ENCODE measurements at regions not wholly inside any gene's neighbourhood (a gene's known extent, or its start where the extent isn't known, plus 50 kb on each side); places are given as distances from the start of the nearest gene placed in this dataset.

DNA sequence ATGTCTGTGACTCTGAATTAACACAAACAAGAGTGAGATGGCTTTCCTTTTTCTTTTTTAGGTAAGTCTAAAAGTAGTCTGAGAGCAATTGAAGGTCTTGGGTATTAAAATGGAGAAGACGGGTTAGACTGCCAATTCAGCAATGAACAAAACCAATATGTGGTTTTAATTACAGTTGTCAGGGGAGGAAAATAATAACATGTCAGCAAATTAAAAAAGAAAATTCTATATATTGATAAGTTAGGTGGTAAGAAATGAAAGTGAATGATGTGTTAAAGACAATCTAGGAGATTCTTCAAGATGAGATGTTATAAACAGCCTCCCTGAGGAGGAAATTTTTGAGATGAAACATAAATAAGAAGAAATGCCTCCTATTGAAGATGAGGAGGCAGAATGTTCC, 150.6 kb upstream of the HSF2 start:
- no peaks in the 10 kb centered on the region for H3K9me3 ChIP-seq (ENCODE audit: insufficient read depth, low read depth, low read length)
- no peak overlapping the region for H3K4me2 ChIP-seq (ENCODE audit: low read depth, low read length, poor library complexity, severe bottlenecking)
- H3K4me3 ChIP-seq (ENCODE audit: low read length, poor library complexity, severe bottlenecking): no peak overlapping the region
- H4K20me1 ChIP-seq (ENCODE audit: insufficient read depth, low read length, poor library complexity, severe bottlenecking): no peaks in the 10 kb centered on the region
- H2AFZ ChIP-seq (ENCODE audit: low read length): no peak overlapping the region
- H3K9ac ChIP-seq (ENCODE audit: low read depth, low read length, poor library complexity, severe bottlenecking): no peak overlapping the region
- no peaks in the 10 kb centered on the region for H3F3A ChIP-seq (ENCODE audit: low read depth)
- H3K79me2 ChIP-seq (ENCODE audit: insufficient read depth, low read length): no peaks in the 10 kb centered on the region
- no peaks in the 10 kb centered on the region for H3K36me3 ChIP-seq (ENCODE audit: insufficient read depth, low read length)
- TF ChIP-seq, protein P1, sequence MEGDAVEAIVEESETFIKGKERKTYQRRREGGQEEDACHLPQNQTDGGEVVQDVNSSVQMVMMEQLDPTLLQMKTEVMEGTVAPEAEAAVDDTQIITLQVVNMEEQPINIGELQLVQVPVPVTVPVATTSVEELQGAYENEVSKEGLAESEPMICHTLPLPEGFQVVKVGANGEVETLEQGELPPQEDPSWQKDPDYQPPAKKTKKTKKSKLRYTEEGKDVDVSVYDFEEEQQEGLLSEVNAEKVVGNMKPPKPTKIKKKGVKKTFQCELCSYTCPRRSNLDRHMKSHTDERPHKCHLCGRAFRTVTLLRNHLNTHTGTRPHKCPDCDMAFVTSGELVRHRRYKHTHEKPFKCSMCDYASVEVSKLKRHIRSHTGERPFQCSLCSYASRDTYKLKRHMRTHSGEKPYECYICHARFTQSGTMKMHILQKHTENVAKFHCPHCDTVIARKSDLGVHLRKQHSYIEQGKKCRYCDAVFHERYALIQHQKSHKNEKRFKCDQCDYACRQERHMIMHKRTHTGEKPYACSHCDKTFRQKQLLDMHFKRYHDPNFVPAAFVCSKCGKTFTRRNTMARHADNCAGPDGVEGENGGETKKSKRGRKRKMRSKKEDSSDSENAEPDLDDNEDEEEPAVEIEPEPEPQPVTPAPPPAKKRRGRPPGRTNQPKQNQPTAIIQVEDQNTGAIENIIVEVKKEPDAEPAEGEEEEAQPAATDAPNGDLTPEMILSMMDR (conservative IDR thresholded peaks at IDR 0.05; ENCODE audit: low read length): no peak
- TF ChIP-seq EZH2phosphoT487 (IDR thresholded peaks at IDR 0.05; ENCODE audit: borderline replicate concordance): no peak
- H3K9me2 ChIP-seq (replicated peaks; ENCODE audit: low read depth, low read length): no peaks in the 10 kb centered on the region
- no peaks in the 10 kb centered on the region for H3K4me1 ChIP-seq (ENCODE audit: insufficient read depth, low read length, poor library complexity, severe bottlenecking)
- H3K27me3 ChIP-seq (ENCODE audit: insufficient read depth, low read length, poor library complexity, severe bottlenecking): no peaks in the 10 kb centered on the region

DNA sequence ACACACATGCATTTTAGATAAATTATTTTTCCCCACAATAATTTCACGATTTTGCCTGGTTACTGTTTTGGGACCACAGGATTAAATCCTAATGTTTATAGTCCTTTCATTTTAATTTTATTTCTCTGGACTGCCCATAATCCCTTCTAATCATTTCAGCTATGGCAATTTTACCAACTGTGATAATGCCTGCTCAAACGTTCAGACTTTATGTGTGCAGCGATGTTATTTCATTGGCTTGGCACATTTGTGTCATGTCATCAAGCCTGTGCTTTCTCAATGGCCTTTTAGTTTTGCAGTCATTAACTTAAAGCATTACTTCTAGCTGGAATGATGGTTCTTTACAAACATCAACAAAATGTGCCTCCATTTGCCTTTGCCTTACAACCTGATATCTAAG, 140.6 kb upstream of the HSF2 start:
- TF ChIP-seq EZH2phosphoT487 (IDR thresholded peaks at IDR 0.05; ENCODE audit: borderline replicate concordance): no peak
- Histone ChIP-seq H3K4me1 (ENCODE audit: insufficient read depth, low read length, poor library complexity, severe bottlenecking) (no peaks in the 10 kb centered on the region), H3K9ac (ENCODE audit: low read depth, low read length, poor library complexity, severe bottlenecking) (no peak overlapping the region), H3K4me3 (ENCODE audit: low read length, poor library complexity, severe bottlenecking) (no peak overlapping the region), H3K79me2 (ENCODE audit: insufficient read depth, low read length) (no peaks in the 10 kb centered on the region), H4K20me1 (ENCODE audit: insufficient read depth, low read length, poor library complexity, severe bottlenecking) (no peaks in the 10 kb centered on the region), H3F3A (ENCODE audit: low read depth) (no peaks in the 10 kb centered on the region), H3K27me3 (ENCODE audit: insufficient read depth, low read length, poor library complexity, severe bottlenecking) (no peaks in the 10 kb centered on the region), H3K36me3 (ENCODE audit: insufficient read depth, low read length) (no peaks in the 10 kb centered on the region), H3K9me2 (replicated peaks; ENCODE audit: low read depth, low read length) (no peaks in the 10 kb centered on the region), H3K4me2 (ENCODE audit: low read depth, low read length, poor library complexity, severe bottlenecking) (no peak overlapping the region), H2AFZ (ENCODE audit: low read length) (no peak overlapping the region), H3K9me3 (ENCODE audit: insufficient read depth, low read depth, low read length) (no peaks in the 10 kb centered on the region)

DNA sequence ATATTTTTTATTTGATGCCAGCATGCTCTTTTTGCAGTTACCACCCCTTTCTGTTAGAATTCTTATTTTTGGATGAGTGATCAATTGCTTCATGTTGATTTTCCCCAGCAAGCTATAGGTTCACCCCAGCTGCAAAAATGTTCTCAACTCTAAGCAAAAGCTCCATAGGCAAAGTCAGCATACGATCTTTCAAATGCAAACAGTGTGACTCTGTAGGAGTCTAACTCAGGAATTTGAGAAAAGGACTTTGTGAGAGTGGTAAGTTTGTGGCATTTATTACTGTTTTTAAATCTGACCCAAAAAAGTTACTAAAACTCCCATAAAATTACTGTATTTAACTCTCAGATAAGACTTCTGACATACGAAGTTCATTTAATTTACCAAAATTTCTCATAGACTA, 134.9 kb upstream of the HSF2 start:
- H3K4me1 ChIP-seq (ENCODE audit: insufficient read depth, low read length, poor library complexity, severe bottlenecking): no peaks in the 10 kb centered on the region
- H3K36me3 ChIP-seq (ENCODE audit: insufficient read depth, low read length): no peaks in the 10 kb centered on the region
- H3K9me2 ChIP-seq (replicated peaks; ENCODE audit: low read depth, low read length): no peaks in the 10 kb centered on the region
- H3K4me2 ChIP-seq (ENCODE audit: low read depth, low read length, poor library complexity, severe bottlenecking): no peak overlapping the region
- H4K20me1 ChIP-seq (ENCODE audit: insufficient read depth, low read length, poor library complexity, severe bottlenecking): no peaks in the 10 kb centered on the region
- no peak overlapping the region for H2AFZ ChIP-seq (ENCODE audit: low read length)
- no peak for TF ChIP-seq EZH2phosphoT487 (IDR thresholded peaks at IDR 0.05; ENCODE audit: borderline replicate concordance)
- TF ChIP-seq, protein P1 (conservative IDR thresholded peaks at IDR 0.05; ENCODE audit: low read length): no peak
- H3F3A ChIP-seq (ENCODE audit: low read depth): no peaks in the 10 kb centered on the region
- H3K9me3 ChIP-seq (ENCODE audit: insufficient read depth, low read depth, low read length): no peaks in the 10 kb centered on the region
- H3K9ac ChIP-seq (ENCODE audit: low read depth, low read length, poor library complexity, severe bottlenecking): no peak overlapping the region
- H3K27me3 ChIP-seq (ENCODE audit: insufficient read depth, low read length, poor library complexity, severe bottlenecking): no peaks in the 10 kb centered on the region
- no peaks in the 10 kb centered on the region for H3K79me2 ChIP-seq (ENCODE audit: insufficient read depth, low read length)
- no peak overlapping the region for H3K4me3 ChIP-seq (ENCODE audit: low read length, poor library complexity, severe bottlenecking)

DNA sequence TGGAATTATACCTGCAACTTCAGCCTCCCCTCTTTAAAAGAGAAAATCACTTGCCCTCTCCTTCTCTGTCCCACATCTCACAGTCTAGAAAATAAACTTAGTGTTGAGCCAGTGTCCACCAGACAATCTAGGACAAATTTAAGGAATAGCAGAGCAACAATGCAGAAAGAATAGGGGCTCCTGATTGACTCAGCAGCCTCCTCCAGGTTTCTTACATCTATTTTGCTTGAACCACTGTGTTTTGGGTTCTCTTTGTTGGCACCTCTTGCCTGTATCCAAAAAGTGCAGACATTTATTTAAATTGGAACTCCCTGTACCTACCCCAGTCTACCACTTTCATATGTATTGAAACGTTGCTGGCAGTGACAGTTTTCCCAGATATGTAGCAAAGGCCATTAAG, 133.7 kb upstream of the HSF2 start:
- no peaks in the 10 kb centered on the region for H3F3A ChIP-seq (ENCODE audit: low read depth)
- no peaks in the 10 kb centered on the region for H3K27me3 ChIP-seq (ENCODE audit: insufficient read depth, low read length, poor library complexity, severe bottlenecking)

More for the DNA sequence above, 133.7 kb upstream of the HSF2 start:
- no peaks in the 10 kb centered on the region for H3K9me3 ChIP-seq (ENCODE audit: insufficient read depth, low read depth, low read length)
- H4K20me1 ChIP-seq (ENCODE audit: insufficient read depth, low read length, poor library complexity, severe bottlenecking): no peaks in the 10 kb centered on the region
- no peaks in the 10 kb centered on the region for H3K36me3 ChIP-seq (ENCODE audit: insufficient read depth, low read length)
- no peak overlapping the region for H2AFZ ChIP-seq (ENCODE audit: low read length)
- no peak overlapping the region for H3K4me3 ChIP-seq (ENCODE audit: low read length, poor library complexity, severe bottlenecking)
- no peaks in the 10 kb centered on the region for H3K4me1 ChIP-seq (ENCODE audit: insufficient read depth, low read length, poor library complexity, severe bottlenecking)
- no peaks in the 10 kb centered on the region for H3K79me2 ChIP-seq (ENCODE audit: insufficient read depth, low read length)
- H3K9me2 ChIP-seq (replicated peaks; ENCODE audit: low read depth, low read length): no peaks in the 10 kb centered on the region
- no peak for TF ChIP-seq EZH2phosphoT487 (IDR thresholded peaks at IDR 0.05; ENCODE audit: borderline replicate concordance)
- TF ChIP-seq, protein P1 (conservative IDR thresholded peaks at IDR 0.05; ENCODE audit: low read length): no peak
- H3K9ac ChIP-seq (ENCODE audit: low read depth, low read length, poor library complexity, severe bottlenecking): no peak overlapping the region
- H3K4me2 ChIP-seq (ENCODE audit: low read depth, low read length, poor library complexity, severe bottlenecking): no peak overlapping the region

Data from Loucy (cell line).